ENCODE measurements at regions not wholly inside any gene's neighbourhood (a gene's known extent, or its start where the extent isn't known, plus 50 kb on each side); places are given as distances from the start of the nearest gene placed in this dataset.
"Not testable (repeated sequence)": the region's sequence is repeated elsewhere in the genome, so short reads cannot be mapped to it uniquely, and the experiment has no call there.

DNA sequence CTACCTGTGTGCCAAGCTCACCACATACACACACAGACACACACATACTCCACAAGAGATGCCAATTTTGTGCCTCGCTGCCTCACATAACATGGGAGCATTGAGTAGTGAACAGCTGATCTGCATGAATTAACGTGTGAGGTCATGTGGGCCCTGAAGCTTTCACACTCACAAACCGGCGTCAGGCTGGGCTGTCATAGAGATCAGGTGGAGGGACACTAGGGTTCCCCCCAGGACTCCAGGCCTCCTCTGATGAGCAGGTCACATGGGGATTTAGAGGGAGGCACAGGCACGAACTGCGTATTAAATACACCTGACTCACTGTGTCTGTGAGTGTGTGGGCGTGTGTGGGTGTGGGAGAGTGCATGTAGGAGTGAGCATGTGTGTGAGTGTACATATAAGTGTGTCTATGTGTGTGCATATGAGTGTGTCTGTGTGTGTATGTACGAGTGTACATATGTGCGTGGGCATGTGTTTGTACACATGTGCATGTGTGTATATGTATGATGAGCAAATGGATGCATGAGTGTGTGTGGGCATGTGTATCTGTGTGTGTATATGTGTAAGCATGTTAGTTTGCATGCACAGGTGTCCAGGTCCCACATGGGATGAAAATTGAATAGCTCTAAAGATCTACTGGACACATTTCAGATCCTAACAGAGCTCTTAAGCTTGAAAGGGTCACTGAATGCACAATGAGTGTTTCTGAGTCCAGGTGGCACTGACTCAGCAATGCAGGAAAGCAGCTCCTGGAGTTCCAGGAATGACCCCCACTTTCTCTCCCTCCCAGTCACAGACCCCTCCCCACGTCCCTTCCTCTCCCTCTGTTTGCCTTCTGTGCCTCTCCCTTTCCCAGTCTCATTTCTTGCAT is 336.6 kb downstream of the PREX1 start:
- DNase-seq, result no peak

DNA sequence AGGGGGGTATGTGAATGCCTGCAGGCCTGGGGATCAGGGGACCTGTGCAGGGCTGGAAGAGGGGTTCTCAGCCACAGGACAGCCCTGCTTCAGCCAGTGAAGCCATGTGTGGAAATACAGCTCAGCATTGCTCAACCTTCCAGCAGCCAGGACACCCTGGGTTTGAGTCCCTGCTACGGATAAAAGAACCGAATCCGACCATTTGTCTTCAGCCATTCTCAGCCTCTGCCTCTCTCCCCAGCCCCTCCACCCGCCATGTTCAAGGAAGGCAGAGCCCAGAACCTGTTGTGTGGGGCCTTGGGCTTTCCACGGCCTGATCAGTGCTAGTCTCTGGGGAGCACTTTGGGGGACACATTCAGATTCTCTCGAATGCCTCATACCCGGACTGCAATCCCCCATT is 337.5 kb downstream of the PREX1 start:
- not testable (repeated sequence) for DNase-seq

GRCh38 chr20:48489656-48490055 is 338.1 kb downstream of the PREX1 start:
- DNase-seq, result no peak

DNA sequence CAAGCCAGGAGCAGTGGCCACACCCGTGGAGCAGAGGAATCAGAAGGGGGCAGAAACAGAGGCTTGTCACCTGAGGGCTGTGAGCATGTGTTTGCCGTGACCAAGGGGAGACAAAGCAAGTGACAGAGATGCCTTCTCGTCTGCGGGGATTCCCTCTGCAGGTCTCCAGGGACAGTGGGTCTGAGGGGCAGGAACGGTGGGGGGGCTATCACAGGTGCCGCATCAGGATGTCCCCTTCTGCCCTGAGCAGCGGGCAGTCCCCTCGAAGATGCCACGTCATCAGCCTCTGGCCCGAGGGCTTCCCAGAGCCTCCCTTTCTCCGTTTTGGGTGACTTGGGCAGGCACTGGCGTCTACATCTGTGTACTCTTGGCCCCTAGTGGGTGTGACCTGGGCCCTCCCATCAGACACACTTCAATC is 338.7 kb downstream of the PREX1 start:
- DNase-seq, result no peak

GRCh38 chr20:48488334-48489034 is 339.3 kb downstream of the PREX1 start:
- DNase-seq, result not testable (repeated sequence)

- DNase-seq, result no peak
These were observed 341.7 kb downstream of the PREX1 start for GRCh38 chr20:48486065-48486464.

GRCh38 chr20:48485153-48485552 is 342.6 kb downstream of the PREX1 start:
- not testable (repeated sequence) for DNase-seq

DNA sequence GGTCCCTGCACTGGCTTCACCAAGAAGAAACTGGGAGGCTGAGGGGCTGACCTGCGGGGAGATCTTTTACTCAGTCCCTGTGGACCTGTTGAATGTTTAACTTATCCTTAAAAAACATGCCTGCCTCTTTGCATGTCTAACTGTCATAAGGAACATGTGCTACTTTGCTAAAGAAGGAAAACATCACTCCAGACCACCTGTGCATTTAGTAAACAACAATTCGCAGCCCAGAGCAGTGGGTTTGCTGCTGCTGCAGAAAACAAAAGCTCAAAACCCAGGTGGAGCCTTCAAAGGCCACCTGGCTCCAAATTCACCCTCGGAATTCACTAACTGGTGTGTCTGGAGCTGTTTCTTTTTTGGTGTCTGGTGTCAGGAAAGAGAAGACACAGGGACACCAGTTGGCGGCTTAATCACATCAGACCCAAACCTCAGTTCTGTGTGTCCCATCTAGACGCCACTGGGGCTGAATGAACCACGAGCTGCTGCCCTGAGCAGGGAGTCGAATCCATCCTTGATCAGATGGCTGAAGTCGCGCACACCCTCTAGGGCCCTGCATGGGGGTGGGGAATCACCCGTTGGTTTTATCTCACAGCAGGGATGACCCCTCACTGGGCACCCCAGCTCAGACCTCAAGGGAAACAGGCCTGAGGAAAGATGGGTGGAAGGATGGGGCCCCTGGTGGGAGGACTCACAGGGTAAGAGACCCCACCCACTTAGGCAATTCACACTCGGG is 344.3 kb downstream of the PREX1 start:
- DNase-seq, result no peak

DNA sequence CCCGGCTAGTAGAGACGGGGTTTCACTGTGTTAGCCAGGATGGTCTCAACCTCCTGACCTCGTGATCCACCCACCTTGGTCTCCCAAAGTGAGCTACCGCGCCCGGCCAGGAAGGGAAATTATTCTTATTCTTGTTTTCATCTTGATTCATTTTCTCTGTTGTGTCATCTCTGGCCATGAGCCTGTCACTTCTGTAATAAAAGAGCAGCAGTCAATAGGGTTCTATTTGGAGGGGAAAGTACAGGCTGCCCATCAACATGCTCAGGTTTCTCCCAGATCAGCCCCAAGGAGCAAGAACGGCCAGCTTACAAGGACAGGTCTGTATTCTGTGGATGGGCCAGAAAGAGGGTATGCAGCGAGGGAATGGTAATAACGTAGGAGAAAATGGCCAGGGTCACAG is 345.0 kb downstream of the PREX1 start:
- no peak for DNase-seq

- no peak for DNase-seq
These were observed 347.5 kb downstream of the PREX1 start for GRCh38 chr20:48480216-48480772.

GRCh38 chr20:48478806-48479585 is 348.8 kb downstream of the PREX1 start:
- DNase-seq, result no peak

- DNase-seq, result no peak
These were observed 349.4 kb downstream of the PREX1 start for GRCh38 chr20:48478370-48478769.

DNA sequence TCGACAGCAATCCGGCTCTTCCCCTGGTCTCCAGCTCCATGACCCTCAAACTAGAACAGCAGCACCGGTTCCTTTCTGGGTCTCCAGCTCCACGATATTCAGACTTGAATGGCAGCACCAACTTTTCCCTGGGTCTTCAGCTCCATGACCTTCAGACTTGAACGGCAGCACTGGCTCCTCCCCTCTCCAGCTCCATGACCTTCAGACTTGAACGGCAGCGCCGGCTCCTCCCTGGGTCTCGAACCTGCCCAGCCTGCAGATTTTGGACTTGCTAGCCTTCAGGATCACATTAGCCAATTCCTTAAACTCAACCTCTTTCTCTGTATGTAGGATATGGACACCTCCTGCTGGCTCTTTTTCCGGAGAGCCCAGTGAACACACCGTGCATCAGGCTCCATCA is 350.9 kb downstream of the PREX1 start:
- DNase-seq, result no peak

- DNase-seq, result no peak
These were observed 353.8 kb downstream of the PREX1 start for GRCh38 chr20:48474022-48474421.

DNA sequence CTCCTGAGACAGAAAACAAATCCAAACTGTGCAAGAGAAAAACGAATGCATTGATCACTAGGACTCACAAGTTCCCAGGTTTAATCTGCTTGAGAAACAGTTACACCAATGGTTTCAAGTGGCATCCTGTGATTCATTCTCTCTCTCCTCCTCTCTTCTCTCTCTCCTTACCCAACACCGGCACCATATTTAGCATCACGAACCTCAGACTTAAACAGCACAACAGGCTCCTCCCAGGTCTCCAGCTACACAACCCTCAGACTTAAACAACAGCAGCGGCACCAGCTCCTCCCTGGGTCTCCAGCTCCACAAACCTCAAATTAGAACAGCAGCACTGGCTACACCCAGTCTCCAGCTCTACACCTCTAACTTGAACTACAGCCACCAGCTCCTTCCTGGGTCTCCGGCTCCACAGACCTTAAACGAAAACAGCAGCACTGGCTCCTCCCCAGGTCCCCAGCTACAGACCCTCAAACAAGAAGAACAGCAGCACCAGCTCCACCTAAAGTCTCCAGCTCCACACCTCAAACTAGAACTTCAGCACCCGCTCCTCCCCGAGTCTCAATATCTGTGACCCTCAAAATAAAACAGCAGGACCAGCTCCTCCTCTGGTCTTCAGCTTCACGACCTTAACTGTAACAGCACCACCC is 355.9 kb downstream of the PREX1 start:
- no peak for DNase-seq

GRCh38 chr20:48471176-48471575 is 356.6 kb downstream of the PREX1 start:
- DNase-seq, result no peak

DNA sequence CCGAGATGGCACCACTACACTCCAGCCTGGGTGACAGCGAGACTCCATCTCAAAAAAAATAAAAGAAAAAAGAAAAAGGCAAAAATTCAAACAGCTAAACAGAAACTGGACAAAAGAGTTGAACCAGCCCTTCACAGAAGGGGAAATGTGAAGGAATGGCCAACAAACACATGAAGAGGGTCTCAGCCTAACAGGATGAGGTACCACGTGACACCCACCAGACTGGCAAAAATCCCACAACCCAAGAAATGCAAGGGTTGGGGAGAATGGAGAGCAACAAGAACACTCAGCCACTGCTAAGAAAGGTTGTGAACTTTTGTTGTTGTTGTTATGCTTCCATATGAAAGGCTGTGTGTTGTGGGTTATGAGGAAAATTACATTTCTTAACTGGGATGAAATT is 357.7 kb downstream of the PREX1 start:
- no peak for DNase-seq

DNA sequence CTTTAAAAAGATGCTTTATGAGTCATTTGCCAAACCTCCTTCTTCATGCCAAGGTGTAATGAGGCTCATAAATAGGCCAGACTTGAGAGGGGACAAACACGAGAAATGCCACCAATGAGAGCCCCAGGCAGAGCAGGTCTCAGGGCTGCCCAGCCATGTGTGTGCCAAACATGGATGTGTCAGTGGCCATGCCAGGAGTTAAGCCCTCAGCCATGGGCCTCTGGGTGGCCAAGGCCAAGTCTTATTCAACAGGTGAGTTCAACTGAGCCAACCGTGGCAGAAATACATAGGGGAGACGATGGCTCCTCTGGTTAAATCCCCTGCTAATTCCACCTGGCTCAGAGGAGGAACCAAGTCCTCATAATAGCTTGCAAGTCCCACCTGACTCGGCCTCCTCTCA is 358.8 kb downstream of the PREX1 start:
- DNase-seq, result no peak

GRCh38 chr20:48468571-48468970 is 359.2 kb downstream of the PREX1 start:
- no peak for DNase-seq

- DNase-seq, result no peak
These were observed 360.2 kb downstream of the PREX1 start for GRCh38 chr20:48467622-48468021.

GRCh38 chr20:48465271-48465670 is 362.5 kb downstream of the PREX1 start:
- DNase-seq, result no peak
